Neural cell (in vitro differentiated cells): ENCODE measurements at regions not wholly inside any gene's neighbourhood (a gene's known extent, or its start where the extent isn't known, plus 50 kb on each side); places are given as distances from the start of the nearest gene placed in this dataset.

Experiments used
- H2AFZ ChIP-seq: fragments of 200-600, 300-800 bp; sonication (generic), shearing (Covaris generic); 2 replicates; pipeline ENCODE4 v1.6.0; 2014; ENCODE audit warnings: low read depth, mild to moderate bottlenecking, antibody characterized with exemption, low read length, moderate library complexity
- H3F3A ChIP-seq: fragments of 200-600 bp; shearing (Covaris generic); 2 replicates; pipeline ENCODE4 v1.6.1; 2016; ENCODE audit warnings: mild to moderate bottlenecking, moderate library complexity, mixed read lengths, antibody characterized with exemption, low read length; ENCODE audit not compliant: insufficient read depth, poor library complexity, severe bottlenecking
- H3K27ac ChIP-seq: fragments of 200-600, 300-800 bp; sonication (generic), shearing (Covaris generic); 2 replicates; pipeline ENCODE4 v1.5.1; 2014; ENCODE audit warnings: mild to moderate bottlenecking, low read length, moderate library complexity
- H3K27me3 ChIP-seq: fragments of 300-800, 200-600 bp; sonication (generic), shearing (Covaris generic); 2 replicates; pipeline ENCODE4 v1.6.0; 2014; ENCODE audit warnings: mild to moderate bottlenecking, low read depth, low read length, moderate library complexity; ENCODE audit not compliant: insufficient read depth
- H3K36me3 ChIP-seq: fragments of 300-800, 200-600 bp; sonication (generic), shearing (Covaris generic); 2 replicates; pipeline ENCODE4 v1.5.1; 2014; ENCODE audit warnings: mild to moderate bottlenecking, antibody characterized with exemption, low read length, moderate library complexity; ENCODE audit not compliant: insufficient read depth
- H3K4me2 ChIP-seq: fragments of 300-800, 200-600 bp; sonication (generic), shearing (Covaris generic); 2 replicates; pipeline ENCODE4 v1.6.0; 2014; ENCODE audit warnings: mild to moderate bottlenecking, low read length
- H3K4me3 ChIP-seq: fragments of 300-800, 200-600 bp; sonication (generic), shearing (Covaris generic); 2 replicates; pipeline ENCODE4 v1.5.1; 2014; ENCODE audit warnings: mild to moderate bottlenecking, low read length, moderate library complexity
- H3K79me2 ChIP-seq: fragments of 200-600 bp; shearing (Covaris generic); replicated peaks from 2 replicates; pipeline ENCODE4 v1.6.0; 2014; ENCODE audit warnings: mild to moderate bottlenecking, low read length, moderate library complexity; ENCODE audit not compliant: insufficient read depth
- H3K9ac ChIP-seq: fragments of 300-800, 200-600 bp; sonication (generic), shearing (Covaris generic); 2 replicates; pipeline ENCODE4 v1.6.1; 2016; ENCODE audit warnings: mild to moderate bottlenecking, low read length, mixed read lengths
- H3K9me2 ChIP-seq: fragments of 200-600 bp; shearing (Covaris generic); 2 replicates; pipeline ENCODE4 v1.6.1; 2016; ENCODE audit warnings: mild to moderate bottlenecking, low read length, mixed read lengths; ENCODE audit not compliant: insufficient read depth
- H3K9me3 ChIP-seq: fragments of 200-600, 300-800 bp; sonication (generic), shearing (Covaris generic); 2 replicates; pipeline ENCODE4 v1.6.1; 2016; ENCODE audit warnings: mild to moderate bottlenecking, mixed run types, low read length, moderate library complexity, mixed read lengths
- H4K20me1 ChIP-seq: fragments of 200-600 bp; shearing (Covaris generic); 2 replicates; pipeline ENCODE4 v1.6.1; 2016; ENCODE audit warnings: mild to moderate bottlenecking, mixed run types; ENCODE audit not compliant: insufficient read depth
- CTCF ChIP-seq: fragments of 450-650 bp; IDR thresholded peaks from 2 replicates; pipeline ENCODE4 v1.5.1; 2014; ENCODE audit warnings: antibody characterized with exemption, mild to moderate bottlenecking, moderate library complexity; ENCODE audit not compliant: poor library complexity, severe bottlenecking
- EP300 ChIP-seq: fragments of 450-650 bp; conservative IDR thresholded peaks from 2 replicates; pipeline ENCODE4 v1.6.1; 2014; ENCODE audit warnings: antibody characterized with exemption, mild to moderate bottlenecking, moderate library complexity; ENCODE audit not compliant: poor library complexity, severe bottlenecking
- EZH2 ChIP-seq: fragments of 200-600, 300-800 bp; shearing (Covaris generic), sonication (generic); IDR thresholded peaks from 2 replicates; pipeline ENCODE4 v1.6.1; 2014; ENCODE audit warnings: antibody characterized with exemption, low read length, borderline replicate concordance, mild to moderate bottlenecking; ENCODE audit not compliant: insufficient read depth, poor library complexity, severe bottlenecking
- MXI1 ChIP-seq: fragments of 450-650 bp; conservative IDR thresholded peaks from 2 replicates; pipeline ENCODE4 v1.6.1; 2014; ENCODE audit warnings: antibody characterized with exemption, mild to moderate bottlenecking; ENCODE audit not compliant: poor library complexity, severe bottlenecking
- POLR2AphosphoS5 ChIP-seq: IDR thresholded peaks from 2 replicates; pipeline ENCODE4 v1.6.1; 2012
- RAD21 ChIP-seq: fragments of 450-650 bp; conservative IDR thresholded peaks from 2 replicates; pipeline ENCODE4 v1.6.1; 2014; ENCODE audit warnings: antibody characterized with exemption, mild to moderate bottlenecking, moderate library complexity
- REST ChIP-seq: IDR thresholded peaks from 2 replicates; pipeline ENCODE4 v1.6.1; 2012; ENCODE audit warnings: borderline replicate concordance
- SMC3 ChIP-seq: fragments of 450-650 bp; conservative IDR thresholded peaks from 2 replicates; pipeline ENCODE4 v1.6.1; 2014; ENCODE audit warnings: antibody characterized with exemption, mild to moderate bottlenecking, moderate library complexity; ENCODE audit not compliant: poor library complexity
- TAF1 ChIP-seq: IDR thresholded peaks from 2 replicates; pipeline ENCODE4 v1.6.1; 2012; ENCODE audit warnings: low read depth

DNA sequence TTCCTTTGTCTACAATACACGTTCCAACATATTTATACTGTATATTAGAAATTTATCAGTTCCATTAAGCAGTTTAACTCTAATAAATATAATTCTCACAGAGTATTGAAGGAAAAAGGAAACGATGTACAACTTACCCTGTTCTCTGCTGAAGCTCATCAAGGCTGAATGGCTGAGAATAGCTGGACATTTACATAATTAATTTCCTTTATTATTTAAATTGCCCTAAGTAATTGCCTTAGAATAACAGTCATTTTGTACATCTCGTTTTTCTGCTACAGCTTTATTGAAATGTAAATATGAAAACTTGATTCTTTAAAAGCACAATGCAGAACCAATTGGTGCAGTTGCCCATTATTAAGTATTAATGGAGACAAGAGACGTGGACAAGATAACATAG, 648.3 kb upstream of the ATXN8OS start:
- no peak overlapping the region for H3K9ac ChIP-seq
- H3K79me2 ChIP-seq: no peaks in the 10 kb centered on the region
- no peak for TF ChIP-seq EZH2
- TF ChIP-seq TAF1: no peak
- no peak for TF ChIP-seq REST
- TF ChIP-seq SMC3: no peak
- TF ChIP-seq CTCF: no peak
- TF ChIP-seq POLR2AphosphoS5: no peak
- no peak for TF ChIP-seq MXI1
- no peak for TF ChIP-seq EP300
- no peak overlapping the region for H2AFZ ChIP-seq
- H4K20me1 ChIP-seq: no peaks in the 10 kb centered on the region
- H3F3A ChIP-seq: no peaks in the 10 kb centered on the region
- no peak overlapping the region for H3K4me2 ChIP-seq
- no peaks in the 10 kb centered on the region for H3K9me3 ChIP-seq
- H3K4me3 ChIP-seq: no peak overlapping the region
- no peak overlapping the region for H3K27ac ChIP-seq
- no peaks in the 10 kb centered on the region for H3K9me2 ChIP-seq
- no peaks in the 10 kb centered on the region for H3K36me3 ChIP-seq
- no peaks in the 10 kb centered on the region for H3K27me3 ChIP-seq

DNA sequence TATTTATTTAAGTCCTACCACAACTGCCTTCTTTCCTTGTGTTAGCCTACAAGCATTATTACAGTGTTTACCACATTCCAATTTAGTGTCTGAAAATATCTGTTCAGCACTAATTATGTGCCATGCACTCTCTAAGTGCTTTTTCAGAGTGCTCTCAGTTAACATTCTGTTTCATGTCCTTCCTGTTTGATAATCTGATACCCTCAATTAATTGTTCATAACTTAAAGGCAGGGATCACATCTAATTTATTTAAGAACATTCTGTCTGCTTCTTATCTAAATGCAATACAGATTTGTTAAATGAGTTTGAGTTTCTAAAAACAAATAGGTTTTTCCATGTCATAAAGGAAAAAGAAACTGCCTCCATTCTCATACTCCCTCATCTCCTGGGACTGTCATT, 649.6 kb upstream of the ATXN8OS start:
- H3F3A ChIP-seq: no peaks in the 10 kb centered on the region
- no peaks in the 10 kb centered on the region for H3K79me2 ChIP-seq
- TF ChIP-seq TAF1: no peak

DNA sequence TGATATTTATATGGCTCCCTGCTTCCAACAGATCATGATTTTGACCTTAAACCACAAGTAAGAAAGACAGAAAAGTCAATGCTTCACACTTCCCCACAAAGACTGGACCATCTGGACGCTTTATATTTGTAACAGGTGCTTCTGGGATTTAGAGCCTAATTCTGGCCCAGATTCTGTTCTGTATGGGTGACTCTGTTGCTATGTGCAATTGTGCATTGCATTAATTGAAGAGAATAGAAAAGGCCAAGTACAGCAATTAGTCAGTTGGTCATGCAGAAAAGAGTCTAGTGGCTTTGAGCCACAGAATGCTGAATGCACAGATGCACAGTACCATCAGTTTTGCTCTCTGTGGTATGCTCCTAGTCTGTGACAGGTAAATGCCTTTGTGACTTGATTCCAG, 657.4 kb upstream of the ATXN8OS start:
- H3K27me3 ChIP-seq: no peaks in the 10 kb centered on the region
- no peaks in the 10 kb centered on the region for H4K20me1 ChIP-seq
- H3K4me2 ChIP-seq: no peak overlapping the region
- no peaks in the 10 kb centered on the region for H3K79me2 ChIP-seq
- H3K27ac ChIP-seq: no peak overlapping the region
- no peak for TF ChIP-seq REST
- TF ChIP-seq EP300: no peak
- TF ChIP-seq CTCF: no peak
- TF ChIP-seq TAF1: no peak
- no peak for TF ChIP-seq SMC3
- no peak for TF ChIP-seq EZH2
- TF ChIP-seq RAD21: no peak
- no peak for TF ChIP-seq POLR2AphosphoS5
- TF ChIP-seq MXI1: no peak
- no peaks in the 10 kb centered on the region for H3K9me3 ChIP-seq
- no peak overlapping the region for H3K9ac ChIP-seq
- H3K4me3 ChIP-seq: no peak overlapping the region
- H3K9me2 ChIP-seq: no peaks in the 10 kb centered on the region
- H3F3A ChIP-seq: no peaks in the 10 kb centered on the region
- no peak overlapping the region for H2AFZ ChIP-seq
- no peaks in the 10 kb centered on the region for H3K36me3 ChIP-seq

More for the DNA sequence above, 649.6 kb upstream of the ATXN8OS start:
- Histone ChIP-seq H3K9ac (no peak overlapping the region), H3K4me2 (no peak overlapping the region), H3K9me2 (no peaks in the 10 kb centered on the region), H3K4me3 (no peak overlapping the region), H4K20me1 (no peaks in the 10 kb centered on the region), H3K27ac (no peak overlapping the region), H2AFZ (no peak overlapping the region), H3K27me3 (no peaks in the 10 kb centered on the region), H3K9me3 (no peaks in the 10 kb centered on the region), H3K36me3 (no peaks in the 10 kb centered on the region)
